Liver (tissue), 3 donors: ENCODE measurements at regions not wholly inside any gene's neighbourhood (a gene's known extent, or its start where the extent isn't known, plus 50 kb on each side); places are given as distances from the start of the nearest gene placed in this dataset.

Experiments used
- TAF1 ChIP-seq: conservative IDR thresholded peaks from 2 replicates; pipeline ENCODE4 v1.6.1; 2016; ENCODE audit warnings: antibody characterized with exemption, mild to moderate bottlenecking
- YY1 ChIP-seq: IDR thresholded peaks from 2 replicates; pipeline ENCODE4 v1.6.1; 2016; ENCODE audit warnings: antibody characterized with exemption, mild to moderate bottlenecking
- TF ChIP-seq, protein P1 (sequence below): fragments of 150-350 bp; IDR thresholded peaks from 2 replicates; pipeline ENCODE4 v1.5.1; 2017; ENCODE audit warnings: improper control_type of control experiment, low read depth, low read length; ENCODE audit not compliant: missing input control
- TF ChIP-seq, protein P2 (sequence below): IDR thresholded peaks from 2 replicates; pipeline ENCODE4 v1.6.1; 2016; ENCODE audit warnings: antibody characterized with exemption
- donor health status: healthy.
- donor health status: healthy.

DNA sequence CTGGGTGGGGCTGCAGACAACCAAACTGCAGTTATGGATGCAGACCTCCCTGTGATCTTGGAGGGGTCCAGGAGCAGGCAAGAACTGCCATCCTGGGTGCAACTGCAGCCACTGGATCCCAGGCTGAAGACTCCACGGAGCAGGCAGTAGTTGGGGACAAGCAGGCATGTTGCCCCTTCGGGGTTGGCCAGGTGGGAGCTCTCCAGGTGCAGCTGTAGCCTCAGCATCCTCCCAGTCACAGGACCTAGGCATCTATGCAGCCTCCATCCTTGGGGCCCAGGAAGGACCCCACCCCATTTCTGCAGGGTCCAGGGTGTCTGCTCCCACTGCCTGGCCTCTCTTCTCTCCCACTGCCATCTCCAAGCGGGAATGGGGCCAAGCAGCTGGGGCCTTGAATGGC, 322.2 kb upstream of the RBMS3 start:
- TF ChIP-seq TAF1, result no peak
- TF ChIP-seq, protein P1, sequence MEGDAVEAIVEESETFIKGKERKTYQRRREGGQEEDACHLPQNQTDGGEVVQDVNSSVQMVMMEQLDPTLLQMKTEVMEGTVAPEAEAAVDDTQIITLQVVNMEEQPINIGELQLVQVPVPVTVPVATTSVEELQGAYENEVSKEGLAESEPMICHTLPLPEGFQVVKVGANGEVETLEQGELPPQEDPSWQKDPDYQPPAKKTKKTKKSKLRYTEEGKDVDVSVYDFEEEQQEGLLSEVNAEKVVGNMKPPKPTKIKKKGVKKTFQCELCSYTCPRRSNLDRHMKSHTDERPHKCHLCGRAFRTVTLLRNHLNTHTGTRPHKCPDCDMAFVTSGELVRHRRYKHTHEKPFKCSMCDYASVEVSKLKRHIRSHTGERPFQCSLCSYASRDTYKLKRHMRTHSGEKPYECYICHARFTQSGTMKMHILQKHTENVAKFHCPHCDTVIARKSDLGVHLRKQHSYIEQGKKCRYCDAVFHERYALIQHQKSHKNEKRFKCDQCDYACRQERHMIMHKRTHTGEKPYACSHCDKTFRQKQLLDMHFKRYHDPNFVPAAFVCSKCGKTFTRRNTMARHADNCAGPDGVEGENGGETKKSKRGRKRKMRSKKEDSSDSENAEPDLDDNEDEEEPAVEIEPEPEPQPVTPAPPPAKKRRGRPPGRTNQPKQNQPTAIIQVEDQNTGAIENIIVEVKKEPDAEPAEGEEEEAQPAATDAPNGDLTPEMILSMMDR, result no peak
- TF ChIP-seq, protein P2, sequence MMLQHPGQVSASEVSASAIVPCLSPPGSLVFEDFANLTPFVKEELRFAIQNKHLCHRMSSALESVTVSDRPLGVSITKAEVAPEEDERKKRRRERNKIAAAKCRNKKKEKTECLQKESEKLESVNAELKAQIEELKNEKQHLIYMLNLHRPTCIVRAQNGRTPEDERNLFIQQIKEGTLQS, result no peak
- TF ChIP-seq YY1, result no peak
